ENCODE measurements at regions not wholly inside any gene's neighbourhood (a gene's known extent, or its start where the extent isn't known, plus 50 kb on each side); places are given as distances from the start of the nearest gene placed in this dataset.

DNA sequence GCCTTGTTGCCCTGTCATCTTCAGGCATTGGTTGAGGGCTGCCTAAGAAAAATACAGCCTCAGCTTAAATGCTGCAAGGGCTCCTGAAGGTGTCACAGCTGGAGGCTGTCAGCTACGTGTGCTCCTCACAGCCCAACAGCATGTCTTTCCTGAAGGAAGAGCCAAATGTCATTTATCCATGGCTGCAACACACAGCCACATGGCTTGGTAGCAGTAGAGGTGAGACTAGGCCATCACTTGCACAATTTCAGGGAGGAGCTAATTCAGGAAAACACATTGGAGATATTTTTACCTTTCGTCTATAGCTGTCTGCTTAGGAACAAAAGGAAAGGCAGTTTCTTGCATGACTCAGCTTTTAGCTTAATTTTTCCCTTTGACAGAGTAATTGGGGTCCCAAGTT is 260.7 kb downstream of the SYK start:
- no peak overlapping the region for H3K4me3 ChIP-seq (ENCODE audit: low read depth, low read length)
- TF ChIP-seq, protein P1, sequence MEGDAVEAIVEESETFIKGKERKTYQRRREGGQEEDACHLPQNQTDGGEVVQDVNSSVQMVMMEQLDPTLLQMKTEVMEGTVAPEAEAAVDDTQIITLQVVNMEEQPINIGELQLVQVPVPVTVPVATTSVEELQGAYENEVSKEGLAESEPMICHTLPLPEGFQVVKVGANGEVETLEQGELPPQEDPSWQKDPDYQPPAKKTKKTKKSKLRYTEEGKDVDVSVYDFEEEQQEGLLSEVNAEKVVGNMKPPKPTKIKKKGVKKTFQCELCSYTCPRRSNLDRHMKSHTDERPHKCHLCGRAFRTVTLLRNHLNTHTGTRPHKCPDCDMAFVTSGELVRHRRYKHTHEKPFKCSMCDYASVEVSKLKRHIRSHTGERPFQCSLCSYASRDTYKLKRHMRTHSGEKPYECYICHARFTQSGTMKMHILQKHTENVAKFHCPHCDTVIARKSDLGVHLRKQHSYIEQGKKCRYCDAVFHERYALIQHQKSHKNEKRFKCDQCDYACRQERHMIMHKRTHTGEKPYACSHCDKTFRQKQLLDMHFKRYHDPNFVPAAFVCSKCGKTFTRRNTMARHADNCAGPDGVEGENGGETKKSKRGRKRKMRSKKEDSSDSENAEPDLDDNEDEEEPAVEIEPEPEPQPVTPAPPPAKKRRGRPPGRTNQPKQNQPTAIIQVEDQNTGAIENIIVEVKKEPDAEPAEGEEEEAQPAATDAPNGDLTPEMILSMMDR (IDR thresholded peaks at IDR 0.05; ENCODE audit: control insufficient read depth, extremely low read depth, insufficient read depth) = no peak
- DNase-seq (ENCODE audit: low read depth) = no peak

DNA sequence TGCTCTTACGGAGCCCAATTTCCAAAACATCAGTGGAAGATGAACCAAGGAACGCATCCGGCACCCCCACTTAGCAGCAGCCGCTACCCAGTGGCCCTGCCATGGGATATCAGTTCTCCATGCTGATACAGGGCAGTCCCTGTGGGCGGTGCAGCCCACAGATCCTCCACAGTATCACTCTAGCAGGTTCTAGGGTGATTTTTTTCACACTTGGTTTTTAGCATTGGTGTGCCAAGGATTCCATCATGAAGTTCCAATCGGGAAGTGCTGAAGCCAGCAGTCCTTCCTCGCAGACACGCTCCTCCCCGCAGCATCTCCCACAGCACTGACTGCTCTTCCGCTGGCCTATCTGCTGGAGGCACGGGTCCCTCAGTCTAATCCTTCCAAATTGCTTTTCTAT is 261.9 kb downstream of the SYK start:
- TF ChIP-seq, protein P1 (IDR thresholded peaks at IDR 0.05; ENCODE audit: control insufficient read depth, extremely low read depth, insufficient read depth) = no peak
- H3K4me3 ChIP-seq (ENCODE audit: low read depth, low read length) = no peak overlapping the region
- DNase-seq (ENCODE audit: low read depth) = no peak

GRCh38 chr9:91065231-91066041 is 263.8 kb downstream of the SYK start:
- TF ChIP-seq, protein P1 (IDR thresholded peaks at IDR 0.05; ENCODE audit: control insufficient read depth, extremely low read depth, insufficient read depth) = no peak
- H3K4me3 ChIP-seq (ENCODE audit: low read depth, low read length) = no peak overlapping the region
- no peak for DNase-seq (ENCODE audit: low read depth)

DNA sequence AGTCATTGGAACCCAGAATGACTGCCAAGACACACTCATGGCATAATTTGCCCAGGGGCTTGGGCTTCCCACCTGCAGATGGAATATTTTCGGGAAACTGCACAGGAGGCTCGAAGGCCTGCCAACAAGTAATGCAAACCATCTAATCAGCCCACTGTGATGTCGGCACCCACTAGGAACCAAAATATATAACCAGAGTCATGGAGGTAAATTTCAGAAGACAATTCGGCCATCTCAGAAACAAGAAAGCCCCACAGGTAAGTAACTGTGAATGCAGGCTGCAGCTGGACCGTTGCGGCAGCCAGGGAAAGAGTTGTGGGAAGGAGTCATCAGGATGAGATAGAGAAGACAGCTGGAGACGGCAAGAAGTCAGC is 264.4 kb downstream of the SYK start:
- TF ChIP-seq, protein P1 (IDR thresholded peaks at IDR 0.05; ENCODE audit: control insufficient read depth, extremely low read depth, insufficient read depth) = no peak
- no peak for DNase-seq (ENCODE audit: low read depth)
- no peak overlapping the region for H3K4me3 ChIP-seq (ENCODE audit: low read depth, low read length)

GRCh38 chr9:91066856-91067255 is 265.2 kb downstream of the SYK start:
- TF ChIP-seq, protein P1 (IDR thresholded peaks at IDR 0.05; ENCODE audit: control insufficient read depth, extremely low read depth, insufficient read depth) = no peak
- DNase-seq (ENCODE audit: low read depth) = no peak
- no peak overlapping the region for H3K4me3 ChIP-seq (ENCODE audit: low read depth, low read length)

GRCh38 chr9:91067306-91067860 is 265.8 kb downstream of the SYK start:
- TF ChIP-seq, protein P1 (IDR thresholded peaks at IDR 0.05; ENCODE audit: control insufficient read depth, extremely low read depth, insufficient read depth) = no peak
- no peak for DNase-seq (ENCODE audit: low read depth)
- no peak overlapping the region for H3K4me3 ChIP-seq (ENCODE audit: low read depth, low read length)
